ENCODE measurements at regions not wholly inside any gene's neighbourhood (a gene's known extent, or its start where the extent isn't known, plus 50 kb on each side); places are given as distances from the start of the nearest gene placed in this dataset.

- no peaks in the 10 kb centered on the region for H3K36me3 ChIP-seq
- no peak overlapping the region for H3K27ac ChIP-seq
- H3K9me3 ChIP-seq (replicated peaks in 1 of 11), result no peaks in the 10 kb centered on the region
- H3K27me3 ChIP-seq, result no peaks in the 10 kb centered on the region
- no peak overlapping the region for H3K4me2 ChIP-seq
- peaks cover 0 to 15% (median 0%) of the 10 kb centered on the region in 10 experiments; a peak in 4 of 20 replicates for H3K4me1 ChIP-seq
- TF ChIP-seq Cebpa-rat (IDR thresholded peaks at IDR 0.05), result no peak
- H3K9ac ChIP-seq, result no peak overlapping the region
- H3K4me3 ChIP-seq, result no peak overlapping the region
- no peaks in the 10 kb centered on the region for H4K20me1 ChIP-seq
Observed at GRCh38 chr2:14684516-14684915, 52.0 kb downstream of the LRATD1 start.

DNA sequence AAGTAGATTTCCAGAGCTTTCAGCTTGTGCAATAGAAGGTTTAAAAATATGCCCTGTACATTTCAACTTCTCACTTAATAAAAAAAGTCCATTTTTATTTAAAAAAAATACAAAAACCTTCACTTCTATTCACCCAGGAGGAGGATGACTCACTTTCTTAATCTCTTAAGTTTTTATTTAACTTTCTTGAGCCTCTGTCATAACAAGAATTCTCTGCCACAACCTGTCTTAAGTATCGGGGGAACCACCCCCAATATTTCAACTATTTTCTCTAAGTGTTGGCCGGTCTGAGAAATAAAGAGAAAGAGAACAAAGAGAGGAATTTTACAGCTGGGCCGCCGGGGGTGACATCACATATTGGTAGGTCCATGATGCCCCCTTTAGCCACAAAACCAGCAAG is 58.4 kb downstream of the LRATD1 start:
- Histone ChIP-seq H3K4me2 (no peak overlapping the region), H3K9ac (no peak overlapping the region), H3K27ac (no peak overlapping the region), H3K36me3 (no peaks in the 10 kb centered on the region), H3K4me3 (no peak overlapping the region), H3K9me3 (replicated peaks in 1 of 11) (peaks cover 5 to 13% (median 7%) of the 10 kb centered on the region in 11 experiments; a peak in 12 of 22 replicates), H3K4me1 (no peaks in the 10 kb centered on the region), H3K27me3 (no peaks in the 10 kb centered on the region), H4K20me1 (no peaks in the 10 kb centered on the region)
- TF ChIP-seq Cebpa-rat (IDR thresholded peaks at IDR 0.05), result no peak

DNA sequence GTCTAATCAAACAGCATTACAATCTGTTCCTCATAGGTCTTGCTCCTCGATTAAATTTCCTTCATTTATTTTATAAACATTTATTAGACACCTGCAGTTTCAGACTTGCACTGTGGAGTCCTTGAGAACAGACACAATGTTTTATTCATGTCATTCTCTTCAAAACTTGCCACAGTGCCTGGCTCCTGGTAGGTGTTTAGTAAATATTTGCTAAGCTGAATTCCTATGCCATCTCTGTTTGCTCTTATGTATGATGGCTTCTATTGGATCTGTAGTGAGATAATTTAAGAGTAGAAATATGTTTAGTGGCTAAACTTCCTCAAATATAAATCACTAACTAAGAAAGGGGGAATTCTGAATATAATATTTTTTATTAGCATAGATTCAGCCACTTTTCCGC is 61.4 kb downstream of the LRATD1 start:
- no peak overlapping the region for H3K9ac ChIP-seq
- no peak overlapping the region for H3K4me2 ChIP-seq
- no peak for TF ChIP-seq Cebpa-rat (IDR thresholded peaks at IDR 0.05)
- no peaks in the 10 kb centered on the region for H3K4me1 ChIP-seq
- H3K36me3 ChIP-seq, result no peaks in the 10 kb centered on the region
- no peaks in the 10 kb centered on the region for H3K27me3 ChIP-seq
- H3K27ac ChIP-seq, result no peak overlapping the region
- H4K20me1 ChIP-seq, result no peaks in the 10 kb centered on the region
- H3K9me3 ChIP-seq (replicated peaks in 1 of 11), result peaks cover 5 to 13% (median 7%) of the 10 kb centered on the region in 11 experiments; a peak in 12 of 22 replicates
- H3K4me3 ChIP-seq, result no peak overlapping the region

GRCh38 chr2:14700753-14701152 is 68.2 kb downstream of the LRATD1 start:
- no peak overlapping the region for H3K4me2 ChIP-seq
- no peaks in the 10 kb centered on the region for H3K9me3 ChIP-seq (replicated peaks in 1 of 11)
- H3K9ac ChIP-seq, result no peak overlapping the region
- no peaks in the 10 kb centered on the region for H4K20me1 ChIP-seq
- no peak overlapping the region for H3K4me3 ChIP-seq
- no peaks in the 10 kb centered on the region for H3K27me3 ChIP-seq
- H3K27ac ChIP-seq, result no peak overlapping the region
- no peaks in the 10 kb centered on the region for H3K4me1 ChIP-seq
- no peaks in the 10 kb centered on the region for H3K36me3 ChIP-seq
- no peak for TF ChIP-seq Cebpa-rat (IDR thresholded peaks at IDR 0.05)

DNA sequence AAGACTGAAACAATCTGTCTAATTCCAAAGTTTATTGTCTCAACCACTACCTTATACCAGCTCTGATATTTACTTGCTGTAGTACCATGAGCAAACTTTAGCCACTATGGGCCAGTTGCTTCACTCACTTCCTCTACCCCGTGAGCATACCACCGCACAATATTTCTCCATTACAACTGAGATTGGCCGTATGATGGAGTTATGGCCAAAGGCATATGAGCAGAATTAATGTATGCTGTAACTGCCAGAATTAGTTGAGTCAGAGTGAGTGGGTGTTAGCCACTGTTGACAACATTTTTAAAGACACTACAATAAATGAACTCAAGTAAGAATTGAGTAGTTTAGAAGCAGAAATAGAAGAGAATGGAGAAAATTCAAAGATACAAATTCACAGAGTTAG is 69.7 kb downstream of the LRATD1 start:
- no peak overlapping the region for H3K9ac ChIP-seq

GRCh38 chr2:14706201-14706600 is 73.7 kb downstream of the LRATD1 start:
- no peaks in the 10 kb centered on the region for H3K27me3 ChIP-seq
- no peak for TF ChIP-seq Cebpa-rat (IDR thresholded peaks at IDR 0.05)
- no peak overlapping the region for H3K4me2 ChIP-seq
- no peaks in the 10 kb centered on the region for H3K9me3 ChIP-seq (replicated peaks in 1 of 11)
- no peak overlapping the region for H3K4me3 ChIP-seq
- no peaks in the 10 kb centered on the region for H4K20me1 ChIP-seq
- H3K4me1 ChIP-seq, result no peaks in the 10 kb centered on the region
- H3K27ac ChIP-seq, result no peak overlapping the region
- H3K36me3 ChIP-seq, result no peaks in the 10 kb centered on the region
- no peak overlapping the region for H3K9ac ChIP-seq

More for the DNA sequence above, 69.7 kb downstream of the LRATD1 start:
- Histone ChIP-seq H3K27me3 (no peaks in the 10 kb centered on the region), H3K9me3 (replicated peaks in 1 of 11) (no peaks in the 10 kb centered on the region), H3K4me3 (no peak overlapping the region), H3K4me1 (no peaks in the 10 kb centered on the region), H3K36me3 (no peaks in the 10 kb centered on the region), H4K20me1 (no peaks in the 10 kb centered on the region), H3K27ac (no peak overlapping the region), H3K4me2 (no peak overlapping the region)
- no peak for TF ChIP-seq Cebpa-rat (IDR thresholded peaks at IDR 0.05)

DNA sequence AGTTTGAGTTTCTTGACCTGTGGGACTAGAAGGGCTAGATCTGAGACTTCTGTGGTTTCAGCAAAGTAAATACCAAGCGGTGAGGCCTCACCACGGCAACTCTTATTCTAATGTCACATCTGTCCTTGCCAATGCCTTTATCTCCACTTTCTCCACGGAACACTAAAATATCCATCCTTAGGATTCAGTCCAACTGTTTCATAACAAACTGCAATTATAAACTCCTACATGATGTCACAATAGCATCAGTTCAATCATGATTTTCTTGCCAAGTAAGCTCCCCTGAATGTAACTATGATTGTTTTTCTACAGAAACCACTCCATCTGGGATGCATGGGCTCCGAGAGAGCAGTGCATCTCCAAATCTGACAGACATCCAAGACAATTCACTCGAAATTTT is 79.6 kb downstream of the LRATD1 start:
- Histone ChIP-seq H3K9ac (no peak overlapping the region), H4K20me1 (no peaks in the 10 kb centered on the region), H3K9me3 (replicated peaks in 1 of 11) (no peaks in the 10 kb centered on the region), H3K4me1 (no peaks in the 10 kb centered on the region), H3K4me2 (no peak overlapping the region), H3K4me3 (no peak overlapping the region), H3K27me3 (no peaks in the 10 kb centered on the region), H3K36me3 (no peaks in the 10 kb centered on the region), H3K27ac (no peak overlapping the region)
- no peak for TF ChIP-seq Cebpa-rat (IDR thresholded peaks at IDR 0.05)

DNA sequence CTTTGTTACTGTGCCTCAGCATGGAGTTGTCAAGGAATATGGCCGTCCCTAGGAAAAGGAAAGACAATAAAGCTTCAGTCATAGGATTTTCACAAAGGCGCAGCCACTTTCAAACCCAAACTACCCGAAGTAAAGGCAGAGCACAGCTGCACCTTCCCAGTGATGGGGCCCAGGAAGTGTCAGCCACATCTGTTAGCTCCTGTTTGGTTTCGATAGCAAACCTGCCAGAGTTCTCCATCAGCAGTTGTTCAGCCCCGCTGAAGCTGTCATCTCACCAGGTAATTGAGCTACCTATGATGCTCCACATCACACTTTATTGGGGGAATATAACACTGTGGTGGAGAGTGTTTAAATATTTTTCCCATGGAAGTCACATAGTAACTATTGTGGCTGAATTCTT is 80.7 kb downstream of the LRATD1 start:
- TF ChIP-seq Cebpa-rat (IDR thresholded peaks at IDR 0.05), result no peak
- Histone ChIP-seq H3K36me3 (no peaks in the 10 kb centered on the region), H3K4me3 (no peak overlapping the region), H3K4me1 (no peaks in the 10 kb centered on the region), H3K9me3 (replicated peaks in 1 of 11) (no peaks in the 10 kb centered on the region), H3K27me3 (no peaks in the 10 kb centered on the region), H4K20me1 (no peaks in the 10 kb centered on the region), H3K27ac (no peak overlapping the region), H3K9ac (no peak overlapping the region), H3K4me2 (no peak overlapping the region)

DNA sequence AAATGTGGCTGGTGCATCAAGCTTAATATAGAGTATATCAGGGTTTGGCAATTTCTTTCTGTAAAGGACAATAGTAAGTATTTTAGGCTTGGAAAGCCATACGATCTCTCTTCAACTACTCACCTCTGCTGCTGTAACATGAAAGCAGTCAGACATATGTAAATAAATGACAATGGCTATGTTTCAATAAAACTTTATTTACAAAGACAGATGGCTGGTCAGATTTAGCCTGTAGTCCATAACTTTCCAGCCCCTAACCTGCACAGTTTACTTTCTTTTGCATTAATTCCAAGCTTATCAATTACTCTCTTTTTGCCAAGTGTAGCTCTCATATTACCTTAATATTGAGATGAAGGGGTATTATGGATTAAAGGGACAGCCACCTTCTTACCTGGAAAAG is 83.1 kb downstream of the LRATD1 start:
- Histone ChIP-seq H3K27ac (no peak overlapping the region), H3K9me3 (replicated peaks in 1 of 11) (no peaks in the 10 kb centered on the region), H3K4me2 (no peak overlapping the region), H3K9ac (no peak overlapping the region), H3K36me3 (no peaks in the 10 kb centered on the region), H3K4me3 (no peak overlapping the region), H3K27me3 (no peaks in the 10 kb centered on the region), H3K4me1 (no peaks in the 10 kb centered on the region), H4K20me1 (no peaks in the 10 kb centered on the region)
- TF ChIP-seq Cebpa-rat (IDR thresholded peaks at IDR 0.05), result no peak

GRCh38 chr2:14716319-14716718 is 83.8 kb downstream of the LRATD1 start:
- no peaks in the 10 kb centered on the region for H4K20me1 ChIP-seq
- H3K27ac ChIP-seq, result no peak overlapping the region
- no peak overlapping the region for H3K4me3 ChIP-seq
- H3K4me2 ChIP-seq, result no peak overlapping the region
- no peak overlapping the region for H3K9ac ChIP-seq
- no peaks in the 10 kb centered on the region for H3K36me3 ChIP-seq
- H3K4me1 ChIP-seq, result no peaks in the 10 kb centered on the region
- H3K9me3 ChIP-seq (replicated peaks in 1 of 11), result no peaks in the 10 kb centered on the region
- no peaks in the 10 kb centered on the region for H3K27me3 ChIP-seq
- no peak for TF ChIP-seq Cebpa-rat (IDR thresholded peaks at IDR 0.05)

DNA sequence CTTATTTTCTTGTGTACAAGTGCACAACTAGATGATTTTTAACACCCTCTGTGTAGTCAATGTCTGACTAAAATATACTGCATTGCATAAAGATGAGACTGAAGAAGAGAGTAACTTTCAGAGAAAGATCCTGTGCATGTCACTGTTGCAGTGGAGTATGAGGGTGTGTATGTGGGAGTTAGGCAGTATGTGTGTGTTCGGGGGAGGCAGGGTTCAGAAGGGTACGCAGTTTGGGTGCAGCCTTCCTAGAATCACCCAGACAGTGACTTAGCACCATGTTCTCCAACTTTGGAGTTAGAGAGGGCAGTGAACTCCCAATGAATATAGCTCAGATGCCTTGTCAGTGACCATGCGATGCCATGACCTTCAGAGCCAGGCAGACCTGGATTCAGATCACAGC is 84.6 kb downstream of the LRATD1 start:
- H3K4me2 ChIP-seq, result no peak overlapping the region
- no peak for TF ChIP-seq Cebpa-rat (IDR thresholded peaks at IDR 0.05)
- no peak overlapping the region for H3K9ac ChIP-seq
- H4K20me1 ChIP-seq, result no peaks in the 10 kb centered on the region
- H3K4me3 ChIP-seq, result no peak overlapping the region
- H3K27ac ChIP-seq, result no peak overlapping the region
- no peaks in the 10 kb centered on the region for H3K36me3 ChIP-seq
- no peaks in the 10 kb centered on the region for H3K9me3 ChIP-seq (replicated peaks in 1 of 11)
- H3K4me1 ChIP-seq, result no peaks in the 10 kb centered on the region
- no peaks in the 10 kb centered on the region for H3K27me3 ChIP-seq
